NCI-H1092 treated with DMSO at 0.1 percent for 48 hours (cell line): ENCODE measurements at regions not wholly inside any gene's neighbourhood (a gene's known extent, or its start where the extent isn't known, plus 50 kb on each side); places are given as distances from the start of the nearest gene placed in this dataset.
"Not testable (repeated sequence)": the region's sequence is repeated elsewhere in the genome, so short reads cannot be mapped to it uniquely, and the experiment has no call there.

Experiments used
- DNase-seq: peaks from one replicate; lab custom pipeline; 2025; lab: John Stamatoyannopoulos, UW

GRCh38 chr16:48054881-48055601 is 100.8 kb downstream of the ABCC12 start:
- DNase-seq = peak; percentile 85

- DNase-seq = no peak
Measured at GRCh38 chr16:48053418-48053745, 102.4 kb downstream of the ABCC12 start.

GRCh38 chr16:48052731-48053417 is 102.9 kb downstream of the ABCC12 start:
- DNase-seq = no peak

- DNase-seq = no peak
Measured at GRCh38 chr16:48050871-48051270, 104.9 kb downstream of the ABCC12 start.

- no peak for DNase-seq
Measured at GRCh38 chr16:48049847-48050246, 105.9 kb downstream of the ABCC12 start.

GRCh38 chr16:48047720-48048119 is 108.1 kb downstream of the ABCC12 start:
- DNase-seq = no peak

GRCh38 chr16:48047241-48047640 is 108.6 kb downstream of the ABCC12 start:
- DNase-seq = no peak

- DNase-seq = no peak
Measured at GRCh38 chr16:48044117-48044516, 111.7 kb downstream of the ABCC12 start.

- DNase-seq = no peak
Measured at GRCh38 chr16:48041981-48042421, 113.8 kb downstream of the ABCC12 start.

- DNase-seq = no peak
Measured at GRCh38 chr16:48035142-48035541, 120.7 kb downstream of the ABCC12 start.

GRCh38 chr16:48030926-48031325 is 124.9 kb downstream of the ABCC12 start:
- DNase-seq = no peak

- DNase-seq = no peak
Measured at GRCh38 chr16:48029768-48030167, 126.0 kb downstream of the ABCC12 start.

- DNase-seq = no peak
Measured at GRCh38 chr16:48025359-48025758, 130.4 kb downstream of the ABCC12 start.

GRCh38 chr16:48024042-48024441 is 131.8 kb downstream of the ABCC12 start:
- no peak for DNase-seq

- DNase-seq = no peak
Measured at GRCh38 chr16:48022496-48022895, 133.3 kb downstream of the ABCC12 start.

GRCh38 chr16:48020617-48021016 is 135.2 kb downstream of the ABCC12 start:
- not testable (repeated sequence) for DNase-seq

- no peak for DNase-seq
Measured at GRCh38 chr16:48014349-48015135, 141.3 kb downstream of the ABCC12 start.

GRCh38 chr16:48013491-48013901 is 142.3 kb downstream of the ABCC12 start:
- DNase-seq = no peak

- DNase-seq = no peak
Measured at GRCh38 chr16:48011878-48012658, 143.7 kb downstream of the ABCC12 start.

GRCh38 chr16:48011466-48011865 is 144.3 kb downstream of the ABCC12 start:
- no peak for DNase-seq

- no peak for DNase-seq
Measured at GRCh38 chr16:48008011-48008525, 147.7 kb downstream of the ABCC12 start.

- DNase-seq = no peak
Measured at GRCh38 chr16:48004141-48004695, 151.6 kb downstream of the ABCC12 start.
